ENCODE measurements at regions not wholly inside any gene's neighbourhood (a gene's known extent, or its start where the extent isn't known, plus 50 kb on each side); places are given as distances from the start of the nearest gene placed in this dataset.
A peak's percentile ranks its signal among the peaks of the same experiment; 100 is the strongest.

DNA sequence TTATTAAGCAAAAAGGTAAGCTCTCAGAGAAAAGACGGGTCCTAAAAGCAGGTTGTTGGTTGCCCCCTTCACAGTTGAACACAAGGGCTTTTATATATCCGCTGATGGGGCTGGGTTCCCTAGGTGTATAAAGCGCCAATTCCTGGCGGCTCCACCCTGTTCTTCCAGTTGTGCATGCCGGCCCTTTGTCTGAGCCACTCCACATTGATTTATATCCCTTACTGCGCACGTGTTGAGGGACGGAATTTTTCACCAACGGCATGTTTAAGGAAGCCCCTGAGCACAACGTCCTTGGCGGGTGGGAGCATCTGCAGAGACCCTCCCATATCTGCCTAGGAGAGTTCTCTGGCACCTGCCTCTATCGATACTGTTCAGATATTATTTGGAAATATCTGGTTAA is 135.7 kb downstream of the DTHD1 start:
- intact Hi-C loops (cut with DNase I), result no loop called here
- ATAC-seq (no peak), DNase-seq (no peak)
- TF ChIP-seq, protein P1, sequence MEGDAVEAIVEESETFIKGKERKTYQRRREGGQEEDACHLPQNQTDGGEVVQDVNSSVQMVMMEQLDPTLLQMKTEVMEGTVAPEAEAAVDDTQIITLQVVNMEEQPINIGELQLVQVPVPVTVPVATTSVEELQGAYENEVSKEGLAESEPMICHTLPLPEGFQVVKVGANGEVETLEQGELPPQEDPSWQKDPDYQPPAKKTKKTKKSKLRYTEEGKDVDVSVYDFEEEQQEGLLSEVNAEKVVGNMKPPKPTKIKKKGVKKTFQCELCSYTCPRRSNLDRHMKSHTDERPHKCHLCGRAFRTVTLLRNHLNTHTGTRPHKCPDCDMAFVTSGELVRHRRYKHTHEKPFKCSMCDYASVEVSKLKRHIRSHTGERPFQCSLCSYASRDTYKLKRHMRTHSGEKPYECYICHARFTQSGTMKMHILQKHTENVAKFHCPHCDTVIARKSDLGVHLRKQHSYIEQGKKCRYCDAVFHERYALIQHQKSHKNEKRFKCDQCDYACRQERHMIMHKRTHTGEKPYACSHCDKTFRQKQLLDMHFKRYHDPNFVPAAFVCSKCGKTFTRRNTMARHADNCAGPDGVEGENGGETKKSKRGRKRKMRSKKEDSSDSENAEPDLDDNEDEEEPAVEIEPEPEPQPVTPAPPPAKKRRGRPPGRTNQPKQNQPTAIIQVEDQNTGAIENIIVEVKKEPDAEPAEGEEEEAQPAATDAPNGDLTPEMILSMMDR (IDR thresholded peaks at IDR 0.05), result no peak
- H3K9me3 ChIP-seq, result no peaks in the 10 kb centered on the region
- no peak overlapping the region for H3K27ac ChIP-seq
- no peaks in the 10 kb centered on the region for H3K27me3 ChIP-seq (ENCODE audit: low read depth)
- H3K36me3 ChIP-seq, result no peaks in the 10 kb centered on the region
- H3K4me1 ChIP-seq, result no peaks in the 10 kb centered on the region
- H3K4me3 ChIP-seq, result no peak overlapping the region

DNA sequence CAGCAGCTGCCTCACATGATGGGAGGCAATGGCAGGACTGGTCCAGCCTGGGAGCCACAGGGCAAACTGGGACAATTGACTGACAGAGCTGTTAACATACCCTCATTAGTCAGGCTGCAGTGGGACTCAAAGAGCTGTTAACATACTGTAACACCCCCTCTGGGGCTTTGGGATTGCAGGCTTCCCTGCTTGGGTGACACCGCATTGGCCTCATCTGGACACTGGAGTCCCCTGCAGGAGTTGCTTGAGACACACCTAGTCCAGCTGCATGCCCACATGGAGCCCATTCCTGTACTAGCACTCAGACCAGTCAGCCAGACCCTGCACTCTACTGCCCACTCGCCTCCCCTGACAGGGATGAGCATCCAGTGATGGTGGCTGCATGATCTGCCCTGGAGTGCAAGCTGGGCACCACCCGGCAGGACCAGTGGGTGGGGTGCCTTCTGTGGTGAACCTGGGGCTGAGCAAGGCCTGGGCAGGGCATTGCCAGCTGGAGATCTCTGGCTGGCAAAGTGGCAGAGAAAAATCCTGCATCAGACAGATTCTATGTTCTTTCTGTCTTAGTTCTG is 138.8 kb downstream of the DTHD1 start:
- intact Hi-C loops (cut with DNase I), result no loop called here
- TF ChIP-seq, protein P1 (IDR thresholded peaks at IDR 0.05), result no peak
- peak in 1 of 2 donors; percentile 27 for ATAC-seq

DNA sequence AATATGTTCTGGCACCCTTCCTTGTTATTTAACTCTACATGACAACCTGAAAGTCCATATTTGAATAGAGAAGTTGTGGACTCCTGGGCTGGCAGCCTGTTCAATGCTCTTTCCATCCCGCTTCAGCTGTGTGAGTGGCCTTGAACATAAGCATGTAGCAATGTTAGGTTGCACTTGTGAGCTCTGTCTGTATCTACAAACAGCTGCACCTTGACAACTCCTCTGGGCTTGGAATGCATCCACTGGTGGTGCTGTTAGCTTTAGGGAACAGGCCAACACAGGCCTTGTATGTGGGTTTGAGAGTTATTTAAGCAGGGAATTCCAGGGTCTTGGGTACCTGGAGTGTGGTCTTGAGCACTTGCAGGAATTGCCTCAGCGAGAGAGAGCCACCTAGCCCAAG is 141.2 kb downstream of the DTHD1 start:
- DNase-seq, result no peak
- TF ChIP-seq, protein P1 (IDR thresholded peaks at IDR 0.05), result no peak

More for the DNA sequence above, 138.8 kb downstream of the DTHD1 start:
- Histone ChIP-seq H3K27me3 (ENCODE audit: low read depth) (no peaks in the 10 kb centered on the region), H3K4me1 (no peaks in the 10 kb centered on the region), H3K27ac (no peak overlapping the region), H3K4me3 (no peak overlapping the region), H3K36me3 (no peaks in the 10 kb centered on the region), H3K9me3 (no peaks in the 10 kb centered on the region)
- DNase-seq, result no peak

DNA sequence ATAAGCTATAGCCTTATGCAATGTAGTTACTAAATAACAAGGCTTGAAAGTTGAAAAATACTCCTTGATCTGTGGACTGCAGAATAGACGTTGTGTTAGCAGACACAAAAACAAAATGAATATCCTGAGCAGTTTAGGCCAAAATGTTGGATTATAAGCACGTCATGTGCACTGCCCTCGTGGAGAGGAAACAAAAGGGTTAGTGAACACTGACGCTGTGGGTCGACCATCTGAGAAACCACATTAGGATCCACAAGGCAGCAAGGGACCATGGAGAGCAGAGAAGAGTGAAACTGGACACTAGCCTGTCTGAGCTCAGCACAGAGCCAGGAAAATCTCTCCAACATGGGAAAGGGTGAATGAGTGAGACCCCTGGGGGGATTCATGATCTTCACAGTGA is 145.3 kb downstream of the DTHD1 start:
- no peak for DNase-seq
- Histone ChIP-seq H3K4me3 (no peak overlapping the region), H3K27me3 (ENCODE audit: low read depth) (no peaks in the 10 kb centered on the region), H3K4me1 (no peaks in the 10 kb centered on the region), H3K36me3 (no peaks in the 10 kb centered on the region), H3K27ac (no peak overlapping the region), H3K9me3 (no peaks in the 10 kb centered on the region)
- TF ChIP-seq, protein P1 (IDR thresholded peaks at IDR 0.05), result no peak
- ATAC-seq, result no peak
- intact Hi-C loops (cut with DNase I), result no loop called here

More for the DNA sequence above, 141.2 kb downstream of the DTHD1 start:
- Histone ChIP-seq H3K27me3 (ENCODE audit: low read depth) (no peaks in the 10 kb centered on the region), H3K27ac (no peak overlapping the region), H3K36me3 (no peaks in the 10 kb centered on the region), H3K4me1 (no peaks in the 10 kb centered on the region), H3K9me3 (no peaks in the 10 kb centered on the region), H3K4me3 (no peak overlapping the region)
- intact Hi-C loops (cut with DNase I), result no loop called here
- no peak for ATAC-seq

DNA sequence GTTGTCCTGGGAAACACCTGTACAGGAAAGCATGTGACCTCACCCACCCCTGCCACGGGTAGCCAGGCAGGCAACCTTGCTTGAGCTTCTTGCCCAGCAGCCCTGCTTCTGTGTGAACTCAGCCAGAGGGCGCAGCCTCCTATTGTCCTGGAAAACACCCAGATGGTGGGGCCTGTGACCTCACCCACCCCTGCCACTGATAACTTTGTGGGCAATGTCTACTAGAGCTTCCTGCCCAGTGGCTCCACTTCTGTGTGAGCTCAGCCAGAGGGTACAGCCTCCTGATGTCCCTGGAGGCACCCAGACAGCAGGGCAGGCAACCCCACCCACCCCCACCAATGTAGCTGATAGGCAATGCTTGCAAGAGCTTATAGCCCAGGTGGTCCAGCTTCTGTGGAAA is 146.3 kb downstream of the DTHD1 start:
- no peak overlapping the region for H3K4me3 ChIP-seq
- no peak for ATAC-seq
- intact Hi-C loops (cut with DNase I), result no loop called here
- H3K27me3 ChIP-seq (ENCODE audit: low read depth), result no peaks in the 10 kb centered on the region
- no peaks in the 10 kb centered on the region for H3K9me3 ChIP-seq
- no peaks in the 10 kb centered on the region for H3K4me1 ChIP-seq
- TF ChIP-seq, protein P1 (IDR thresholded peaks at IDR 0.05), result no peak
- DNase-seq, result no peak
- H3K27ac ChIP-seq, result no peak overlapping the region
- H3K36me3 ChIP-seq, result no peaks in the 10 kb centered on the region

Data from lower lobe of right lung (tissue), 2 donors.